Activated T-cell treated with anti-CD3 and anti-CD28 coated beads for 24 hours (primary cell): ENCODE measurements at regions not wholly inside any gene's neighbourhood (a gene's known extent, or its start where the extent isn't known, plus 50 kb on each side); places are given as distances from the start of the nearest gene placed in this dataset.
"Not testable (repeated sequence)": the region's sequence is repeated elsewhere in the genome, so short reads cannot be mapped to it uniquely, and the experiment has no call there.

ENCODE experiments used
- DNase-seq: peaks from one replicate; pipeline ENCODE4 v3.0.0-alpha.2; 2020; ENCODE audit warnings: low read depth

DNA sequence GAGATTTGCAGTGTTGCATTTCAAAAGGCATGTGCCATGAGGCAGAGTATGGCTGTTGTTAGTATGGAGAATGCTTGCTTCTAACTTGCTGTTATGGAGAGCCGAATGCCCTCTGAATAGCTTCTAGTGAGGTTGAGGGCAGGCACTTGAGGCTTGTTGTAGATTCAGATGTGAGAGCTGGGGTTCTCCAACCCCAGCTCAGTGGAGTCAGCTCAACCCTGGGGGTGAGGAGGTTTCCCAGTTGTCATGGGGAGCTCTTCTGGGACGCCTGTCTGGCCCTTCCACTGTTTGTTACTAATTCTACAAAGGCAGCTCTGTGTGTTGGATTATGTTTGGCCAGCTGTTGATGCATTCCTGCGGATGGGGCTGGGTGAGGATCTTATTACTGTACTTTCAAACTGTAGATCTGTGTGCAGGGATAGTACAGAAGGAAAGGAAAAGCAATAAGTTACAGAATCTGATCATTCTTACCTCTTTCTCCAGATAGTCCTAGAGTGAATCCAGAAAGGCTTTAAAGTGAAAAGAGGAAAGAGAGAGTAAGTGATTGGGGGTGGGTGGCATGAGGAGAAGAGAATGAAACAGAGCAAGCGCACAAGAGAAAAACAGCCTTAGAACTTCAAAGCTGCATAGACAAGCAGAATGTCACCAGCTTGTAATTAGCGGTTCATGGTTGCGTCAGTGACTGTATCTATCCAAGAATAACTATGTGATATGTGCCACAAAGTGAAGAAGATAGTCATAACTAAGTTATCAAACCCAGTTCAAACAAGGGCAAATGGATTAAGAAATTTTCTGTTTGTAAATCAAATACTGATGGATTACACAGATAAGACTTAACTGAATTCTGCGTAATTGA, 148.7 kb downstream of the PRL start:
- no peak for DNase-seq

DNA sequence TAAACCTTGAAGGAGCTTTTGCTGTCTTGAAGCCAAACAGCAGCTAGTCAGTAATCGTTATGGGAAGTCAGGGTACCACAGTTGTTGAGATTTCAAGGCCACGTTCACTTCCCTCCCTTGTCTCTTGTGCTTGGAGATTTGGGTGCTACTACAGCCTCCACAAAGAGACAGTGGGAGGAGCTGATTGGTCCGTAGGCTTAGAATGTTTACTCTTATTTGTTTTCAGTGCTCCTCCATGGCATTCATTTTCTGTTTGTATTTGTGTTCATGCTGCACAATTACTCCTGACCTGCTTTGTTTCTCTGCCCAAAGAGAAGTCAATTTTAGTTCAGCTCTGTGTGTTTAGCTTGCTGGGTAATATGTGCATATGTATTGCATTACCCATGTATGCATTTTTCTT, 147.7 kb downstream of the PRL start:
- DNase-seq = no peak

DNA sequence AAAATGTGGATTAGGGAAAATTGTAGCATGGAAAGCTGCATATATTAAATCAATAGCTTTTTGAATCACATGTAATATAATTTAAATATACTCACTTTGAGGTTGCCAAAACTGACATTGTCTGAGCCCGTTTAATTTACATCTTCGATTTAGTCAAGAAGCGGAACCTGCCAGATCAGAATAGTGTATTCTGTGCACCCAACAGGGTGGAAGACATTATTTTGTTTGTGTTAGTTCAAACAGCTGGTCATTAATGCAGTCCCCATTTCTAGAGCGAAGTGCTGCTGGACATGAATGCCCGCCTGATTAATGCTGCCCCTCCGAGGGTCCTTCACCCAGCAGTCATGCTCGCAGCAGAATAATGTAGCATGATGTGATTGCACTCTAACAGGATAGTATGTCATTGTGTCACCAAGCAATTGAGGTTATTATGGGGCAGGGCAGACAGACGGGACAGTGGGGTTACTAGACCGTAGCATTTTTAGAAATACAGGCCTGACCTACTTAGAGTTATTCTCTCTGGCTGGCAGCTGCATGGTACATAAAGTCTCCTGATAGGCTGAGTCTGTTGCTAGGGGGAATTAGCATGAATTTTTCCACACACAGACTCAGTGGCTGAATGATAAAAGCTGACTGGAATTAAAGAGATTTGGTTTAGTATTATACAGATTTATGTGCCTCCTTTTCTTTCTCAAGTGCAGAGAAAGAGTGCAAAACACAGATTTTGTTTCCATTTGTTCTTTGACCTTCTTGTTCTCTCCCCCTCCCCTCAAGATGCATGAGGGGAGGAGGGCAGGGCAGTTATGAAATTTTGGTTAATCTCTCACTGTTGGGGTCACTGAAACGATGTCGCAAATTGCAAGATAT, 147.1 kb downstream of the PRL start:
- DNase-seq = no peak

DNA sequence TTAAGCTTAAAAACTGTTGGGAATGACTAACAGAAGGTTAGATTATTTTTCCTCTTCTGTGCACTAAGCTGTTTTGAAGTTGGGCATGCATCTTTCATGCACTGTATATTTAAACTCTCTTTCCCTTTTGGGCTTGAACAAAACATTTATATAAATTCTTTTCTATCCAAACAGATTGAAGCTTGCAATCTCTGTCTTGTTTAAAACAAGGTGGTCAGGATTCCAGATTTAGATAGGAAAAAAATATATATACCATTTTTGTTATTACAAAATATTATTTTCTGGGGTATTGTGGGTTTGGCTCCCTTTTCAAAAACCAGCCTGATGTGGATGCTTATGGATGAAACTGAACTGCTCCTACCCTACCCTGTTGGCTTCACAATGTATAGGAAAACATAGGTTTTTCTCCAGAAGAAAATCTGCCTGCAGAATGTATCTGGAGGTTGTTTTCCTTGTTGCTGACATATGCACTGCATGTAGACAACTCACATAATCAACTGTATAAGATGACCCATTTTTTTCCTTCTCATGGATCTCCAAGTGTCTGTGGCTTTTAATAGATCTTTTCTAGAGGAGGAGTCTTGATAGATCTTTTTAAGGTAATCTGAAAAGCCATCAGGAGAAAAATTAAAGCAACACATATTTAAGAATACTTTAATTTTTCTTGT, 146.3 kb downstream of the PRL start:
- no peak for DNase-seq

DNA sequence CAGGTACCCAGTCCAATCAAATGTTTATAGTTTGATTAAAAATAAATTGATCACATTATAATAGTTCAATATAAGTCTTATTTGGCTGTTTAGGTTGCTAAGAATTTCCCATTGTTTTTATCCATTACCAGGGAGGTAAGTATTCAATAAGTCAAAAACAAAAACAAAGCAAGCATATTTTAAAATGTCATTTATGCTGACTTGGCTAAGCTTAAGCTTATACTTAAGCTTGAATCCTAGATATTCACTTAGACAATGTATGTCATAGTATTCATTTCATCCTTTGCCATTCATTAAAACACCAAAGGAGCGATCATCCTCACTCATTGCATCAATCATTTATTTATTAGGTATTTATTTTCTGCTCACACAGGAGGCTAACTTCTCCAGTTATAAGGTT, 144.9 kb downstream of the PRL start:
- no peak for DNase-seq

DNA sequence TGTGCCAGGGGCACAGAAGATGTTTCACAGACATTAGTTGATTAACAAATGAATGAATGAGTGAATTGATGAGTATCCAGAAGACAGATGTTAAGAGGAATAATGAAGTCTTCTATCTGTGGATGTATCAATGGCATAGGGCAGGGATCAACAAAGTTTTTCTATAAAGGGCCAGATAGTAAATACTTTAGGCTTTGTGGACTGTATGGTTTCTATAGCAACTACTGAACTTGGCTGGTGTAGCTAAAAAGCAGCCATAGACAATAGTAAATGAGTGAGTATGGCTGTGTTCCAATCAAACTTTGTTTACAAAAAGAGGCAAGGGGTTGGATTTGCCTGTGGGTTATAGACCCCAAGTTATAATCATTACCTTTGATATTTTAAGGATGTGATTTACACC, 144.0 kb downstream of the PRL start:
- DNase-seq = no peak

DNA sequence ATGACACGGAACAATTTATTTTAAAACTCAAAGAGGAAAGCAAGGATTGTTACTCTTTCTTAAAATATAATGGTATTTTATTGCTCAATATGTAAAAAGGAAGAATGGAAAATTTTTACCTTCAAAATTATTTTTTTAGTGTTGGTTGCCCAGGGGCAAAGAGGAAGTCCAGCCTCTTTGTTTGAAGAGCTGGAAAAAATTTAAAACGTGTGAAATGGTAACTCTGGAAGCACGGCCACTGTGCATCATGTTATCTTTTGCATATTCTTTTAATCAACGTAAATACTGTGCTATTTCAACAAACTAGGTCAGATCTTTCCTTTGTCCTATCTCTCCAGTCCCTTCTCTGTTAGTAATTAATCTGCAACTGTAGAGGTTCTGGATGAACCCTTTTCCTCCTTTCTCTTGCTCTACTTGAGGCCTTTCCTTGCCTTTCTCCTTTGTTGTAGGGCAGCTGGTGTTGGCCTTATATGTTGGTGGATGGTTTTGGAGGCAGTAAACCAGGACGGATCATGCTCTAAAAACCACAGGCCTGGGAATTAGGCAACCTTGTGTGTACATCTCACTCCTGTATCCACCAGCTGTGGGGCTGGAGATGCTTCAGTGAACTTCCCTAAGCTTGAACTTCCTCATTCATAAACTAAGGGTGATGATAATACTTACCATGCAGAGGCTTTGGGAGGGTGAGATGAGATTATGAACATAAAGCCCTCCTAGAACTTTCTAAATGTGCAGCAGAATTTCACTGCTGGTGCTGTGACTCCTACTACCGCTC, 143.3 kb downstream of the PRL start:
- DNase-seq = no peak

DNA sequence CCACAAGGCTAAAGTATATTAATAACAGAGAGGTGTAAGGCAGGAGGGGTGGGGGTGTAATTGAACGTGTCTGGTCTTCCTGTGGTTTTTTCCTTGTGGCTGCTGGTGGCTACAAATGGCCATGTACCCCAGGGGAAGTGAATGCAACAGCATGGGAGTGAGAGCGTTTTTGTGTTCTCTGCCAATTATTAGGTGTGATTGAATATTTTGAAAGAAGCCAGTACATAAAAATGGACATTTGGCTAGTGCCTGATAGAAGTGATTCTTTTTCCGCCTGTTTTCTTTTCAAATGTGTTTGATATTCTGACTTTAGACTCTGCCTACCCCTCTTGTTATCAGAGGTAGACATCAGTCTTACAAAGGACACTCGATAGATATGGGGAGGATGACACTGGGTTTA, 141.3 kb downstream of the PRL start:
- no peak for DNase-seq

DNA sequence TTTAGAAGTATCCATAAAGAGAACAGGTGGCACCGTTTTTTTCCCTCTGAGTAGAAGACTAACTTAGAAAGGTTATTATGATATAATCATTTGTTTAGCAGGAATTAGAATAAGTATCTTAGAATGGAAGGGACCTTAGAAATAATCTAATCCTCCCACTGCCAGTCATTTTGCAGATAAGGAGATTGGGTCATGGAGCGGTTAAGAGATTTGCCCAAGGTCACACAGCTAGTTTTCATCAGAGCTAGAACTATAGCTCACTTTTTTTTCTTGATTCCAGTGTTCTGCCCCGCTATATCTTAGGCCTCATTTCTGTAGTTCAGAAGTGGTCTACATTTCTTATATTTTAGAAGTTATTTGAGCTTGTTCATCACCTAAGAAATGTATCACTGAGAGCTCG, 139.6 kb downstream of the PRL start:
- DNase-seq = no peak

DNA sequence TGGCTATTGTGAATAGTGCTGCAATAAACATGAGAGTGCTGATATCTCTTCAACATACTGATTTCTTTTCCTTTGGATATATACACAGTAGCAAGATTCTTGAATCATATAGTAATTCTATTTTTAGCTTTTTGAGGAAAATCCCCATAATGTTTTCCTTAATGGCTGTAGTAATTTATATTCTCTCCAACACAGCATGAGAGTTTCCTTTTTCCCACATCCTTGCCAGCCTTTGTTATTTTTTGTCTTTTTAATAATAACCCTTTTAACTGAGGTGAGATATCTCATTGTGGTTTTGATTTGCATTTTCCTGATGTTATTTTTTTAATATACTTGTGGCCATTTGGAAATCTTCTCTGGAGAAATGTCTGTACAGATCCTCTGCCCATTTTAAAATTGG, 132.6 kb downstream of the PRL start:
- DNase-seq = no peak

DNA sequence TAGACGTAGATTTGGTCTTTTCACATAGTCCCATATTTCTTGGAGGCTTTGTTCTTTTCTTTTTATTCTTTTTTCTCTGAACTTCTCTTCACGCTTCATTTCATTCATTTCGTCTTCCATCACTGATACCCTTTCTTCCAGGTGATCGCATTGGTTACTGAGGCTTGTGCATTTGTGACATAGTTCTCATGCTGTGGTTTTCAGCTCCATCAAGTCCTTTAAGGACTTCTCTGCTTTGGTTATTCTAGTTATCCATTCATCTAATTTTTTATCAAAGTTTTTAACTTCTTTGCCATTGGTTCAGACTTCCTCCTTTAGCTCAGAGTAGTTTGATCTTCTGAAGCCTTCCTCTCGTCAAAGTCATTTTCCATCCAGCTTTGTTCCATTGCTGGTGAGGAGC, 125.8 kb downstream of the PRL start:
- DNase-seq = not testable (repeated sequence)

DNA sequence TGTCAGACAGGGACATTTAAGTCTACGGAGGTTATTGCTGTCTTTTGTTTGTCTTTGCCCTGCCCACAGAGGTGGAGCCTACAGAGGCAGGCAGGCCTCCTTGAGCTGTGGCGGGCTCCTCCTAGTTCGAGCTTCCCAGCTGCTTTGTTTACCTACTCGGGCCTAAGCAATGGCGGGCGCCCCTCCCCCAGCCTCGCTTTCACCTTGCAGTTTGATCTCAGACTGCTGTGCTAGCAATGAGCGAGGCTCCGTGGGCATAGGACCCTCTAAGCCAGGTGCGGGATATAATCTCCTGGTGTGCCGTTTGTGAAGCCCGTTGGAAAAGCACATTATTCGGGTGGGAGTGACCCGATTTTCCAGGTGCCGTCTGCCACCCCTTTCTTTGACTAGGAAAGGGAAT, 125.0 kb downstream of the PRL start:
- DNase-seq = not testable (repeated sequence)

DNA sequence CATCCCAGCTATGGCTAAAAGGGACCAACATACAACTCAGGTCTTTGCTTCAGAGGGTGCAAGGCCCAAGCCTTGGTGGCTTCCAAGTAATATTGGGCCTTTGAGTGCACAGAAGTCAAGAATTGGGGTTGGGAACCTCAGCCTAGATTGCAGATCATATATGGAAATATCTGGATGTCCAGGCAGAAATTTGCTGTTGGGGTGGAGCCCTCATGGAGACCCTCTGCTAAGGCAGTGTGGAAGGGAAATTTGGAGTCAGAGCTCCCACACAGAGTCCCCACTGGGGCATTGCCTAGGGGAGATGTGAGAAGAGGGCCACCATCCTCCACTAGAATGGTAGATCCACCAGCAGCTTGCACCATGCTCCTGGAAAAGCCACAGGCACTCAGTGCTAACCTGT, 123.5 kb downstream of the PRL start:
- no peak for DNase-seq

DNA sequence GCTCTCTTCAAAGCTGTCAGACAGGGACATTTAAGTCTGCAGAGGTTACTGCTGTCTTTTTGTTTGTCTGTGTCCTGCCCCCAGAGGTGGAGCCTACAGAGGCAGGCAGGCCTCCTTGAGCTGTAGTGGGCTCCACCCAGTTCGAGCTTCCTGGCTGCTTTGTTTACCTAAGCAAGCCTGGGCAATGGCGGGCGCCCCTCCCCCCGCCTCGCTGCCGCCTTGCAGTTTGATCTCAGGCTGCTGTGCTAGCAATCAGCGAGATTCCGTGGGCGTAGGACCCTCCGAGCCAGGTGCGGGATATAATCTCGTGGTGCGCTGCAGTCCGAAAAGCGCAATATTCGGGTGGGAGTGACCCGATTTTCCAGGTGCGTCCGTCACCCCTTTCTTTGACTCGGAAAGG, 116.6 kb downstream of the PRL start:
- not testable (repeated sequence) for DNase-seq

DNA sequence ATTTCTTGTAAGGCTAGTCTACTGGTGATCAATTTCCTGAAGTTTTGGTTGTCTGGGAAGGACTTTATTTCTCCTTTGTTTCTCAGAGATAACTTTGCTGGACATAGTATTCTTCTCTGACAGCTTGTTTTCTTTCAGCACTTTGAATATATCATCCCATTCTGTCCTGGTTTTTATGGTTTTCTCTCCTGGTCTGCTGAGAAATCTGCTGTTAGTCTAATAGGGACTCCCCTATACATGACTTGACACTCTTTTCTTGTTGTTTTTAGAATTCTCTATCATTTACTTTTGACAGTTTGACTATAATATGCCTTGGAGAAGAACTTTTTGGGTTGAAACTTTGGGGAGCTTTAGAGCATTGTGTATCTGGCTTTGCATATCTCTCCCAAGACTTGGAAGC, 112.5 kb downstream of the PRL start:
- no peak for DNase-seq

DNA sequence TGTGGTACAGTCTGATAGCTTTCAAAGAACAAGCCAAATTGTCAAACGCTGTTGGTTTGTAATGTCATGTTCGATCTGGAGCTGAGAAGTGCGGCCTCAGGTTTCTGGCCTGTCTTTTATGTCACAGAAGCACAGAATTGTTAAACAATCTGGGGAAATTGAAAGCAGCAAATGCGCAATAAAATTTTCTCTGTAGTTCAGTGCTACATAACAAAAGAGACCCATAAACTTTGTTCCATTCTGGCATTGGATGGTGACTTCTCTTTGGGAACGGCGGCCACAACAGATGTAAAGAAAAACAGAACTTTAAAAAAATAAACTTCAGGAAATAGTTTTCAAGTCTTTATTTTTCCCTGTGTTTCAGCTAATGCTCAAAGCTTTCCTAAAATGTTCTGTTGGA, 106.9 kb downstream of the PRL start:
- no peak for DNase-seq

DNA sequence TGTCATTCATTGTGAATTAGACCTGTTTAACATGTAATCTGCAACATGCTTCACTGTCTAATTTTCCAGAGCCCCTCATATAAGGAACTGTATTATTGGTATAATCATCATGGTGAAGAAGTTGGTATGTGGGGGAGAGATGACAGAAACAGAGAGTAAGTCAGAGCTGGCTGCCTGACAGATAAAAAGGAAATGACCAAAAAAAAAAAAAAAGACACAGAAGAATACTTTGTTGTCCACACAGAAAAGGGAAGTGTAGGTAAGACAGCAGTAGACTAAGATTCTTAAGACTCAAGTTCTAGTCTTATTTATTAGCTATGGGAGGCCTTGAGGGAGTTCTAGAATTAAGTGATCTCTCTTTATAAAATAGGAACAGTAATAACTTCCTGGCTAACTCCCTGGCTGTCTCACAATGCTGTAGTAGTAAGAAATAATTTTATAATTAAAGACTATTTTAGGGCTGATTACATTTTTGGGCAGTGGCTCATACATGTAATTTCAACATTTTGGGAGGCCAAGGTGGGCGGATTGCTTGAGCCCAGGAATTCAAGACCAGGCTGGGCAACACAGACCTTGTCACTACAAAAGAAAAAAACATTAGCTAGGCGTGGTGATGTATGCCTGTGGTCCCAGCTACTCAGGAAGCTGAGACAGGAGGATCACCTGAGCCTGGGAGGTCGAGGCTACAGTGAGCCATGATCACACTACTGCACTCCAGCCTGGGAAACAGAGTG, 102.5 kb downstream of the PRL start:
- no peak for DNase-seq

DNA sequence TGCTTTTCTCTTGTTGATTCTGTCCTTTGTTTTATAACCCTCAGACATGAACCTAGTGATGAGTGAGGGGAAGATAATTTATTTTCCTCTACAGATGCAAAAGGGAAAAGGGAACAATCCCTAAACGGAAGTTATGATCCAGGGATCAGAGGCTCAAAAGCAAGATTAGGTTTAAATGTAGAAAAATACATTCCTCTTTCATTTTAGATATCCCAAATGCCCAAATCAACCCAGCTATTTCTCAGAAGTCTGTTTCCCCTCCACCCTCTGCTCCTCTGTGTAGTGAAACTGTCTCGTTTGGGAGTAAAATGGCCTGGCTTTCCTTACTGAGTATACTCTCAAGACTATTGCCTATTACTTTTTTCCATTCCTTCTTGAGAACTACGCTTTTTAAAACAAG, 97.1 kb downstream of the PRL start:
- DNase-seq = no peak

DNA sequence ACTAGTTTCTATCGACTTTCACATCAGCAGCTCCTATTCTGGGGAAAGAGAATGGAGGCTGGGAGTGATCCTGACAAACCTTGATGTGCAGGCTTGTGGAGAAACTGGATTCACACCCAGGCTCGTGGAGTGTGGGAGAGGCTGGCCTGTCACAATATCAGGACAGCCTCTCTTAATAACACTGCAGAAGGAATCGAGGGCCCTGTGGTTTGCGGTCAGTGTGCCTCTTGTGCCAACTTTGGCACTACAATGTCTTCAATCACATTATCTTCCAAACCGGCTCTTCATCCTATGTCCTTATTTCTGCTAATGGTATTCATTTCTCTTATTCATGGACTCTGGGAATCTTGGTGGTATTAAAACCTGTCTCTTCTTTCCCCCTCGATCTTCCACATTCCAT, 92.7 kb downstream of the PRL start:
- DNase-seq = no peak

DNA sequence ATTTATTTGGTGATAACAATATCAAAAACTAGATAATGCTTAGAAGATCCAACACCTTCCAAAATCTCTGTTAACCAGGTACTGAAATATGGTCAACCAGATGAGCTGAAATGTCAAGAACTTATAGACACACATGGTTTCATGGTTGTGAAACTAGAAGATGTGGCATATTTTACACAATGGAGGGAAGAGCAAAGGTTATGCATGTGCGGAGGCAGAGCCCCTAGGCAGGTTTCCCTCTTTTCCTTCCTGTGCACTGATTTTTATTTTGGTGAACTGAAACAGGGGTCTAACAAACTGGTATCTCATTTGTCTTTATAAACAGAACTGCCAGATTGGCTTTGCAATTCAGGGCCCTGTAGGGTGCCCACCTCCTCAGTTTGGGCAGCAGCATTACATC, 91.6 kb downstream of the PRL start:
- no peak for DNase-seq

DNA sequence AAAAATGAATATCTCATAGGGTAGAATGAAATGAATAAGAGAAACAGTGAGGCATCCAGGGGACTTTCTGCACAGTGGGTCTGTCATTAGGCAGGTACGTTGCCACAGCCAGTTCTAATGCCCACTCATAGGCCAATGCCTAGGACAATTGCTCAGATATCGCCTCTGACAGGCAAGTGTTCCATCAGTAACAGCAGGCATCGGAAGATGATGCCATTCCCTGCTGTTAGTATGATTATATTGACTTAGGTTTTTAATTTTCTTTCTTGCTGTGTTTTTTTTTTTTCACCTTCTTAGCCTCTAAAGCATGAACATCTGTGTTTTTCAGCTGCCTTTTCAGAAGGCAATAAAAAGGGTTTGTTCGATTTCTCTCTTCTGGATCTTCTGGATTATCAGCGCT, 90.7 kb downstream of the PRL start:
- DNase-seq = no peak
